ENCODE measurements at regions not wholly inside any gene's neighbourhood (a gene's known extent, or its start where the extent isn't known, plus 50 kb on each side); places are given as distances from the start of the nearest gene placed in this dataset.
"Not testable (repeated sequence)": the region's sequence is repeated elsewhere in the genome, so short reads cannot be mapped to it uniquely, and the experiment has no call there.

DNA sequence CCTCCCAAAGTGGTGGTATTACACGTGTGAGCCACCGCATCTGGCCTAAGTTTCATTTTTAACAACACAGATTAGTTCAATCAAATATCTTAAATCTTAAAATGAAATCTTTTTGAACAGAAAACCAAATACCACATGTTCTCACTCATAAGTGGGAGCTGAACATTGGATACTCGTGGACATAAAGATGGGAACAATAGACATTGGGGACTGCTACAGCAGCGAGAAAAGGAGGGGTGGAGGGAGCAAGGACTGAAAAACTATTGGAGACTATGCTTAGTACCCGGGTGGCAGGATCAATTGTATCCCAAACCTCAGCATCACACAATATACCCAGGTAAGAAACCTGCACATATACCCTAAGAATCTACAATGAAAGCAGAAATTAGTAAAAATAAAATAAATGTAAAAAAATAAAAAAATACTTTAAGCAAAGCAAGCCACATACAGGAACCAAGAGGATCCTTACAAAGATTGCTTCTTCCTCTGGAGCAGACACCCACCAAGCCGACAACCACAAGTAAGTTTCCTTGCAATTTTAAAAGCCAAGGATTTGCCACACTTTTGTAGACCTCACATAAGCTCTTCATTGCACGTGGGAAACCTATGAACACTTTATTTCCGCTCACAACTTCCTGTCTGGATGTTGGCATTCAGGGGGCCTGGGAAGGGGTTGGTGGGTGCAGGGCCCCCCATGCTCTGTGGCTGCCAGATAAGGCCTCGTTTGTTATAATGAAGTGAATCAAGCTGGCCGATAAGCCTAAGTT lies 147.9 kb downstream of the MYCN start:
- 34% methylated on average over 10 of the region's 10 CpGs for WGBS (ENCODE audit: low lambda C conversion rate)
- CTCF ChIA-PET: interaction anchor here (0.6 to 0.8 kb wide), 2 partner anchors 12 to 144 kb away, joined by 3 to 4 read pairs; no protein-coding TSS in a partner anchor

DNA sequence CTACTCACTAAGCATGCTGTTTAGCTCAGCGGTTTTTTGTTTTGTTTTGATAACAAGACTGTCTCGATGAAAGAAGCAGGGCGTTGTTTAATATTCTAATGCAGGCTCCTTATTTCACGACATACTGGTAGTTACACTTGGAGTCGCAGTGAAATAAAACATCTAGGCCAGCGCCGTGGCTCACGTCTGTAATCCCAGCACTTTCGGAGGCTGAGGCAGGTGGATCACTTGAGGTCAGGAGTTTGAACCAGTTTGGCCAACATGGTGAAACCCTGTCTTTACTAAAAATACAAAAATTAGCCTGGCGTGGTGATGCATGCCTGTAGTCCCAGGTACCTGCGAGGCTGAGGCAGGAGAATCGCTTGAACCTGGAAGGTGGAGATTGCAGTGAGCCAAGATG lies 145.8 kb downstream of the MYCN start:
- WGBS (ENCODE audit: low lambda C conversion rate): 53% methylated on average over 12 of the region's 12 CpGs
- H3K79me2 ChIP-seq (ENCODE audit: insufficient read depth); H3K4me3 ChIP-seq (ENCODE audit: low read depth in 2 of 2, low read length in 1 of 2); H3K4me1 ChIP-seq (ENCODE audit: control insufficient read depth in 1 of 2, insufficient read depth in 2 of 2, low read depth in 1 of 2, low read length in 1 of 2); DNase-seq; H3K27ac ChIP-seq (ENCODE audit: low read depth in 2 of 2, low read length in 1 of 2); H3K9ac ChIP-seq; H3K27me3 ChIP-seq (ENCODE audit: insufficient read depth); H3K36me3 ChIP-seq (replicated peaks in 1 of 2; ENCODE audit: control insufficient read depth in 1 of 2, insufficient read depth in 2 of 2, low read length in 1 of 2); POLR2A ChIA-PET; H3F3A ChIP-seq (replicated peaks; ENCODE audit: insufficient read depth); H3K9me3 ChIP-seq; H3K4me2 ChIP-seq; H3K9me2 ChIP-seq; H2AFZ ChIP-seq (ENCODE audit: low read depth); H4K20me1 ChIP-seq (ENCODE audit: insufficient read depth): not testable (repeated sequence)
- CTCF ChIA-PET: interaction anchor here (1.4 kb wide), 1 partner anchor 142 kb away, joined by 4 read pairs; no protein-coding TSS in a partner anchor

More for the DNA sequence above, 147.9 kb downstream of the MYCN start:
- POLR2A ChIA-PET: no interaction called here
- no peaks in the 10 kb centered on the region for H3K79me2 ChIP-seq (ENCODE audit: insufficient read depth)
- no peak overlapping the region for H2AFZ ChIP-seq (ENCODE audit: low read depth)
- H3K27me3 ChIP-seq (ENCODE audit: insufficient read depth): no peaks in the 10 kb centered on the region
- H3K4me2 ChIP-seq: no peak overlapping the region
- H3K27ac ChIP-seq (ENCODE audit: low read depth in 2 of 2, low read length in 1 of 2): no peak overlapping the region
- no peaks in the 10 kb centered on the region for H3F3A ChIP-seq (replicated peaks; ENCODE audit: insufficient read depth)
- no peak for DNase-seq
- H3K36me3 ChIP-seq (replicated peaks in 1 of 2; ENCODE audit: control insufficient read depth in 1 of 2, insufficient read depth in 2 of 2, low read length in 1 of 2): no peaks in the 10 kb centered on the region
- no peaks in the 10 kb centered on the region; the same call in 1 of the 2 replicates for H3K9me3 ChIP-seq
- no peaks in the 10 kb centered on the region for H3K4me1 ChIP-seq (ENCODE audit: control insufficient read depth in 1 of 2, insufficient read depth in 2 of 2, low read depth in 1 of 2, low read length in 1 of 2)
- no peak for TF ChIP-seq NFIC (IDR thresholded peaks at IDR 0.05; ENCODE audit: borderline replicate concordance)
- TF ChIP-seq NRF1 (IDR thresholded peaks at IDR 0.05; ENCODE audit: low read depth, low read length): no peak
- no peak for TF ChIP-seq FOXJ3 (CRISPR knock-in tag; IDR thresholded peaks at IDR 0.05)
- no peak for TF ChIP-seq SIN3A (IDR thresholded peaks at IDR 0.05; ENCODE audit: borderline replicate concordance, low read depth, low read length)
- TF ChIP-seq SMC3 (IDR thresholded peaks at IDR 0.05; ENCODE audit: low read depth, low read length): no peak
- H3K4me3 ChIP-seq (ENCODE audit: low read depth in 2 of 2, low read length in 1 of 2): no peak overlapping the region
- H3K9me2 ChIP-seq: no peaks in the 10 kb centered on the region
- H4K20me1 ChIP-seq (ENCODE audit: insufficient read depth): no peaks in the 10 kb centered on the region
- H3K9ac ChIP-seq: no peak overlapping the region

DNA sequence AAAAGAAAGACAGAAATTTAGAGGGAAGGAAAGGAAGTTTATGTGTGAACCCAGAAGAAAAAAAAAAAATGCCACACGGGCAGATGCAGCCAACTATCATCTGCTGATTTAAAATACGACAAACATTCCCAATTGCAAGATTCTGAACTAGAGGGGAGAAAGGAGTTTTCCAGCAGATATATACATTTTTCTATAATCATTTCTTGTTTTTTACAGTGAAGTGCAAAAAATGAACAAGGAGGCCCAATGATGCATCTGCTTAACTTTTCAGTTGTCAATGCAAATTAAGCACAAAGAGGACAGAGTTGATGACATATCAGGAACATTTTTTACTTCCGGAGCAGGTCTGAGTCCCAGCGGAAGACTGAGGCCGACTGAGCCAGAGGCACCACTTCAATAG lies 144.7 kb downstream of the MYCN start:
- Histone ChIP-seq H3K79me2 (ENCODE audit: insufficient read depth) (no peaks in the 10 kb centered on the region), H3K9me3 (no peaks in the 10 kb centered on the region; the same call in 1 of the 2 replicates), H3F3A (replicated peaks; ENCODE audit: insufficient read depth) (no peaks in the 10 kb centered on the region), H3K27ac (ENCODE audit: low read depth in 2 of 2, low read length in 1 of 2) (no peak overlapping the region), H3K9ac (no peak overlapping the region), H4K20me1 (ENCODE audit: insufficient read depth) (no peaks in the 10 kb centered on the region), H3K4me3 (ENCODE audit: low read depth in 2 of 2, low read length in 1 of 2) (no peak overlapping the region), H3K36me3 (replicated peaks in 1 of 2; ENCODE audit: control insufficient read depth in 1 of 2, insufficient read depth in 2 of 2, low read length in 1 of 2) (no peaks in the 10 kb centered on the region), H2AFZ (ENCODE audit: low read depth) (no peak overlapping the region), H3K9me2 (no peaks in the 10 kb centered on the region), H3K27me3 (ENCODE audit: insufficient read depth) (no peaks in the 10 kb centered on the region), H3K4me1 (ENCODE audit: control insufficient read depth in 1 of 2, insufficient read depth in 2 of 2, low read depth in 1 of 2, low read length in 1 of 2) (peaks cover 0 to 2% of the 10 kb centered on the region in 2 experiments; a peak in 1 of 4 replicates), H3K4me2 (no peak overlapping the region)
- DNase-seq: no peak
- ChIA-PET POLR2A (no interaction called here), CTCF (interaction anchor here (0.8 to 2.1 kb wide), 2 partner anchors 10 to 31 kb away, joined by 4 to 5 read pairs; no protein-coding TSS in a partner anchor)
- whole genome bisulfite sequencing (ENCODE audit: low lambda C conversion rate): 44% methylated on average over 5 of the region's 5 CpGs
- TF ChIP-seq YY1 (IDR thresholded peaks at IDR 0.05; ENCODE audit: low read depth): no peak
- no peak for TF ChIP-seq MXI1 (IDR thresholded peaks at IDR 0.05; ENCODE audit: low read depth, low read length)
- TF ChIP-seq ELF1 (IDR thresholded peaks at IDR 0.05): no peak
- no peak for TF ChIP-seq NRF1 (IDR thresholded peaks at IDR 0.05; ENCODE audit: low read depth, low read length)
- no peak for TF ChIP-seq FOXJ3 (CRISPR knock-in tag; IDR thresholded peaks at IDR 0.05)
- TF ChIP-seq FOSL2 (IDR thresholded peaks at IDR 0.05; ENCODE audit: borderline replicate concordance, low read depth): no peak
- no peak for TF ChIP-seq TAF1 (IDR thresholded peaks at IDR 0.05; ENCODE audit: borderline replicate concordance, low read depth, low read length)
- no peak for TF ChIP-seq EZH2phosphoT487 (IDR thresholded peaks at IDR 0.05; ENCODE audit: borderline replicate concordance, low read depth)
- TF ChIP-seq TEAD4 (IDR thresholded peaks at IDR 0.05; ENCODE audit: borderline replicate concordance, insufficient read depth): no peak
- TF ChIP-seq SMC3 (IDR thresholded peaks at IDR 0.05; ENCODE audit: low read depth, low read length): no peak
- TF ChIP-seq JUND (IDR thresholded peaks at IDR 0.05): no peak
- TF ChIP-seq, protein P1, sequence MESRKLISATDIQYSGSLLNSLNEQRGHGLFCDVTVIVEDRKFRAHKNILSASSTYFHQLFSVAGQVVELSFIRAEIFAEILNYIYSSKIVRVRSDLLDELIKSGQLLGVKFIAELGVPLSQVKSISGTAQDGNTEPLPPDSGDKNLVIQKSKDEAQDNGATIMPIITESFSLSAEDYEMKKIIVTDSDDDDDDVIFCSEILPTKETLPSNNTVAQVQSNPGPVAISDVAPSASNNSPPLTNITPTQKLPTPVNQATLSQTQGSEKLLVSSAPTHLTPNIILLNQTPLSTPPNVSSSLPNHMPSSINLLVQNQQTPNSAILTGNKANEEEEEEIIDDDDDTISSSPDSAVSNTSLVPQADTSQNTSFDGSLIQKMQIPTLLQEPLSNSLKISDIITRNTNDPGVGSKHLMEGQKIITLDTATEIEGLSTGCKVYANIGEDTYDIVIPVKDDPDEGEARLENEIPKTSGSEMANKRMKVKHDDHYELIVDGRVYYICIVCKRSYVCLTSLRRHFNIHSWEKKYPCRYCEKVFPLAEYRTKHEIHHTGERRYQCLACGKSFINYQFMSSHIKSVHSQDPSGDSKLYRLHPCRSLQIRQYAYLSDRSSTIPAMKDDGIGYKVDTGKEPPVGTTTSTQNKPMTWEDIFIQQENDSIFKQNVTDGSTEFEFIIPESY (IDR thresholded peaks at IDR 0.05; ENCODE audit: borderline replicate concordance, low read depth): no peak
- no peak for TF ChIP-seq RCOR1 (IDR thresholded peaks at IDR 0.05; ENCODE audit: low read length)
- TF ChIP-seq, protein P2, sequence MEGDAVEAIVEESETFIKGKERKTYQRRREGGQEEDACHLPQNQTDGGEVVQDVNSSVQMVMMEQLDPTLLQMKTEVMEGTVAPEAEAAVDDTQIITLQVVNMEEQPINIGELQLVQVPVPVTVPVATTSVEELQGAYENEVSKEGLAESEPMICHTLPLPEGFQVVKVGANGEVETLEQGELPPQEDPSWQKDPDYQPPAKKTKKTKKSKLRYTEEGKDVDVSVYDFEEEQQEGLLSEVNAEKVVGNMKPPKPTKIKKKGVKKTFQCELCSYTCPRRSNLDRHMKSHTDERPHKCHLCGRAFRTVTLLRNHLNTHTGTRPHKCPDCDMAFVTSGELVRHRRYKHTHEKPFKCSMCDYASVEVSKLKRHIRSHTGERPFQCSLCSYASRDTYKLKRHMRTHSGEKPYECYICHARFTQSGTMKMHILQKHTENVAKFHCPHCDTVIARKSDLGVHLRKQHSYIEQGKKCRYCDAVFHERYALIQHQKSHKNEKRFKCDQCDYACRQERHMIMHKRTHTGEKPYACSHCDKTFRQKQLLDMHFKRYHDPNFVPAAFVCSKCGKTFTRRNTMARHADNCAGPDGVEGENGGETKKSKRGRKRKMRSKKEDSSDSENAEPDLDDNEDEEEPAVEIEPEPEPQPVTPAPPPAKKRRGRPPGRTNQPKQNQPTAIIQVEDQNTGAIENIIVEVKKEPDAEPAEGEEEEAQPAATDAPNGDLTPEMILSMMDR (IDR thresholded peaks at IDR 0.05): no peak
- TF ChIP-seq GABPA (IDR thresholded peaks at IDR 0.05; ENCODE audit: low read depth): no peak
- TF ChIP-seq SIN3A (IDR thresholded peaks at IDR 0.05; ENCODE audit: borderline replicate concordance, low read depth, low read length): no peak
